Peyer's patch (tissue), 4 donors: ENCODE measurements at regions not wholly inside any gene's neighbourhood (a gene's known extent, or its start where the extent isn't known, plus 50 kb on each side); places are given as distances from the start of the nearest gene placed in this dataset.

Source experiments
- POLR2A ChIP-seq, 2 donors: fragments of 450-650 bp; IDR thresholded peaks; one replicate each; pipeline ENCODE4 v1.5.1; 2017; ENCODE audit warnings: antibody characterized with exemption in 2 of 2, mild to moderate bottlenecking in 2 of 2, moderate library complexity in 2 of 2
- TF ChIP-seq, protein P1 (sequence below), 6 experiments: fragments of 450-650 bp in 4 of 6; fragments of 200-600 bp in 2 of 6; sonication (generic) in 1 of 6; IDR thresholded peaks; one replicate each; pipeline ENCODE4 v1.5.1; 2017 to 2019; ENCODE audit warnings: antibody characterized with exemption in 6 of 6, mild to moderate bottlenecking in 3 of 6, moderate library complexity in 1 of 6

DNA sequence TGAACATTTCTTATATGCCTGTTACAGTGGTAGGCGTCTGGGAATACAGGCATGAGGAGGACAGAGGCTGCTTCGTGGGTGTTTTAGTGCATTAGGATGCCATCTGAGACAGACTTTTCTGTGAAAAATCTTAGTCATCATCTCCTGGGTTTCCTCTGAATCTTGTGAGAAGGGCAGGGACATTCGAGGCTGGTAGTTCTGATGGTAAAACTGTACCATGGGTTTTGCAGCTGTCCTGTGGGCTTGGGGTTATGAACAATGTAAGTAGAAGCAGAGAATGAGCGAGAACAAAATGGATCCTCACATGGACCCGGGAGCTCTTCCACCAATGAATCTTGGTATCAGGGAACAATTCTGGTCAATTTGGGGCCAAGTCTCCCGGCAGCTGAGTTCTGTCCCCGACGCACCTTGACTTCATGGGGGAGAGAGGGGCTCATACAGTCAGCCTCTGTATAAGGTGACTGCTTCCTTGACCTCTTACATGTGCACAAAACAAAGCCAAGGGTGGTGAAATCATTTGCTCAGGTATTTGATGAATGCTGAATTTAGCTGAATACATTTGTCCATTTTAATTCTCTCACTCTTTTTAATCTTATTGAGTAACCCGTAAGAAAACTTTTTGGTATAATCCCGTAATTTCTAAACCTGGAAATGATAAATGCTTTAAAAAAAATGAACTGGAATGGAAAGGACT lies 63.6 kb upstream of the ERRFI1 start:
- TF ChIP-seq, protein P1, sequence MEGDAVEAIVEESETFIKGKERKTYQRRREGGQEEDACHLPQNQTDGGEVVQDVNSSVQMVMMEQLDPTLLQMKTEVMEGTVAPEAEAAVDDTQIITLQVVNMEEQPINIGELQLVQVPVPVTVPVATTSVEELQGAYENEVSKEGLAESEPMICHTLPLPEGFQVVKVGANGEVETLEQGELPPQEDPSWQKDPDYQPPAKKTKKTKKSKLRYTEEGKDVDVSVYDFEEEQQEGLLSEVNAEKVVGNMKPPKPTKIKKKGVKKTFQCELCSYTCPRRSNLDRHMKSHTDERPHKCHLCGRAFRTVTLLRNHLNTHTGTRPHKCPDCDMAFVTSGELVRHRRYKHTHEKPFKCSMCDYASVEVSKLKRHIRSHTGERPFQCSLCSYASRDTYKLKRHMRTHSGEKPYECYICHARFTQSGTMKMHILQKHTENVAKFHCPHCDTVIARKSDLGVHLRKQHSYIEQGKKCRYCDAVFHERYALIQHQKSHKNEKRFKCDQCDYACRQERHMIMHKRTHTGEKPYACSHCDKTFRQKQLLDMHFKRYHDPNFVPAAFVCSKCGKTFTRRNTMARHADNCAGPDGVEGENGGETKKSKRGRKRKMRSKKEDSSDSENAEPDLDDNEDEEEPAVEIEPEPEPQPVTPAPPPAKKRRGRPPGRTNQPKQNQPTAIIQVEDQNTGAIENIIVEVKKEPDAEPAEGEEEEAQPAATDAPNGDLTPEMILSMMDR (IDR thresholded peaks at IDR 0.05): no peak
- no peak for TF ChIP-seq POLR2A (IDR thresholded peaks at IDR 0.05)
